ENCODE measurements at regions not wholly inside any gene's neighbourhood (a gene's known extent, or its start where the extent isn't known, plus 50 kb on each side); places are given as distances from the start of the nearest gene placed in this dataset.

GRCh38 chr15:96958721-96959120 lies 628.2 kb downstream of the NR2F2 start:
- DNase-seq = no peak
- no peak overlapping the region for H3K4me3 ChIP-seq (ENCODE audit: low read depth, low read length)
- TF ChIP-seq CTCF (IDR thresholded peaks at IDR 0.05; ENCODE audit: low read depth, low read length, missing control alignments) = no peak
- H3K27me3 ChIP-seq (replicated peaks) = no peaks in the 10 kb centered on the region
- no peaks in the 10 kb centered on the region for H3K36me3 ChIP-seq (replicated peaks)
- in situ Hi-C loops (cut with HindIII; ENCODE audit: low pct_ligation_motif_present, low sequenced_read_pairs) = no loop called here
- H3K27ac ChIP-seq = no peak overlapping the region

- Histone ChIP-seq H3K27ac (no peak overlapping the region), H3K36me3 (replicated peaks) (no peaks in the 10 kb centered on the region), H3K4me3 (ENCODE audit: low read depth, low read length) (no peak overlapping the region), H3K27me3 (replicated peaks) (no peaks in the 10 kb centered on the region)
- in situ Hi-C loops (cut with HindIII; ENCODE audit: low pct_ligation_motif_present, low sequenced_read_pairs) = no loop called here
- TF ChIP-seq CTCF (IDR thresholded peaks at IDR 0.05; ENCODE audit: low read depth, low read length, missing control alignments) = no peak
- no peak for DNase-seq
Observed at GRCh38 chr15:96959501-96959900, 629.0 kb downstream of the NR2F2 start.

- in situ Hi-C loops (cut with HindIII; ENCODE audit: low pct_ligation_motif_present, low sequenced_read_pairs) = no loop called here
- no peak for TF ChIP-seq CTCF (IDR thresholded peaks at IDR 0.05; ENCODE audit: low read depth, low read length, missing control alignments)
- no peak for DNase-seq
Observed at GRCh38 chr15:96960711-96961480, 630.4 kb downstream of the NR2F2 start.

GRCh38 chr15:96966554-96966953 lies 636.1 kb downstream of the NR2F2 start:
- in situ Hi-C loops (cut with HindIII; ENCODE audit: low pct_ligation_motif_present, low sequenced_read_pairs) = no loop called here
- Histone ChIP-seq H3K4me3 (ENCODE audit: low read depth, low read length) (no peak overlapping the region), H3K36me3 (replicated peaks) (no peaks in the 10 kb centered on the region), H3K27ac (no peak overlapping the region), H3K27me3 (replicated peaks) (no peaks in the 10 kb centered on the region)
- DNase-seq = no peak
- no peak for TF ChIP-seq CTCF (IDR thresholded peaks at IDR 0.05; ENCODE audit: low read depth, low read length, missing control alignments)

More at GRCh38 chr15:96960711-96961480, 630.4 kb downstream of the NR2F2 start:
- Histone ChIP-seq H3K36me3 (replicated peaks) (no peaks in the 10 kb centered on the region), H3K4me3 (ENCODE audit: low read depth, low read length) (no peak overlapping the region), H3K27ac (no peak overlapping the region), H3K27me3 (replicated peaks) (no peaks in the 10 kb centered on the region)

- H3K27ac ChIP-seq = no peak overlapping the region
- no peaks in the 10 kb centered on the region for H3K27me3 ChIP-seq (replicated peaks)
- no peaks in the 10 kb centered on the region for H3K36me3 ChIP-seq (replicated peaks)
- DNase-seq = no peak
- TF ChIP-seq CTCF (IDR thresholded peaks at IDR 0.05; ENCODE audit: low read depth, low read length, missing control alignments) = no peak
- no peak overlapping the region for H3K4me3 ChIP-seq (ENCODE audit: low read depth, low read length)
- in situ Hi-C loops (cut with HindIII; ENCODE audit: low pct_ligation_motif_present, low sequenced_read_pairs) = no loop called here
Observed at GRCh38 chr15:96969732-96970710, 639.5 kb downstream of the NR2F2 start.

Measured in brain microvascular endothelial cell (primary cell).